Suprapubic skin (tissue), 4 donors: ENCODE measurements at regions not wholly inside any gene's neighbourhood (a gene's known extent, or its start where the extent isn't known, plus 50 kb on each side); places are given as distances from the start of the nearest gene placed in this dataset.

ENCODE experiments used
- DNase-seq, 2 donors: peaks; one replicate each; pipeline ENCODE4 v3.0.0-alpha.2; 2019; ENCODE audit warnings: low spot score in 2 of 2
- H3K27ac ChIP-seq: fragments of 200-600 bp; sonication (generic); one replicate; pipeline ENCODE4 v1.5.1; 2019
- H3K27me3 ChIP-seq: fragments of 200-600 bp; sonication (generic); one replicate; pipeline ENCODE4 v1.5.1; 2019
- H3K36me3 ChIP-seq: fragments of 200-600 bp; sonication (generic); one replicate; pipeline ENCODE4 v1.5.1; 2019
- H3K4me1 ChIP-seq: fragments of 200-600 bp; sonication (generic); one replicate; pipeline ENCODE4 v1.5.1; 2019
- H3K4me3 ChIP-seq: fragments of 200-600 bp; sonication (generic); one replicate; pipeline ENCODE4 v1.5.1; 2019; ENCODE audit warnings: mild to moderate bottlenecking
- H3K9me3 ChIP-seq: fragments of 200-600 bp; sonication (generic); one replicate; pipeline ENCODE4 v1.5.1; 2019
- CTCF ChIP-seq, 2 donors: fragments of 200-600 bp in 1 of 2; fragments of 450-650 bp in 1 of 2; sonication (generic) in 1 of 2; IDR thresholded peaks; one replicate each; pipeline ENCODE4 v1.5.1; 2016 to 2019; ENCODE audit warnings: antibody characterized with exemption in 2 of 2, mild to moderate bottlenecking in 1 of 2, moderate library complexity in 1 of 2
- EP300 ChIP-seq: sonication (generic); formaldehyde crosslinking; IDR thresholded peaks from one replicate; pipeline ENCODE4 v1.6.1; 2017; ENCODE audit warnings: antibody characterized with exemption
- POLR2A ChIP-seq, 2 donors: fragments of 450-650 bp; IDR thresholded peaks; one replicate each; pipeline ENCODE4 v1.6.1; 2017; ENCODE audit warnings: antibody characterized with exemption in 2 of 2, mild to moderate bottlenecking in 2 of 2, moderate library complexity in 2 of 2
- POLR2AphosphoS5 ChIP-seq, 3 donors: sonication (generic); formaldehyde crosslinking; IDR thresholded peaks; one replicate each; pipeline ENCODE4 v1.6.1; 2017; ENCODE audit warnings: antibody characterized with exemption in 3 of 3
- WGBS: methylation state at CpG from one replicate; pipeline ENCODE4 v1.1.5; 2018; 5-methylcytosine and 5-hydroxymethylcytosine counted together

- DNase-seq, result no peak
- TF ChIP-seq POLR2AphosphoS5 (IDR thresholded peaks at IDR 0.05) (no peak), POLR2A (IDR thresholded peaks at IDR 0.05) (no peak), CTCF (IDR thresholded peaks at IDR 0.05) (no peak), EP300 (no peak)
- Histone ChIP-seq H3K4me3 (no peak overlapping the region), H3K27ac (no peak overlapping the region), H3K27me3 (no peaks in the 10 kb centered on the region), H3K36me3 (no peaks in the 10 kb centered on the region), H3K9me3 (no peaks in the 10 kb centered on the region), H3K4me1 (no peaks in the 10 kb centered on the region)
Observed at GRCh38 chr13:69288026-69288425, 819.6 kb upstream of the ATXN8OS start.

GRCh38 chr13:69287050-69287698 lies 820.5 kb upstream of the ATXN8OS start:
- Histone ChIP-seq H3K9me3 (no peaks in the 10 kb centered on the region), H3K27me3 (no peaks in the 10 kb centered on the region), H3K4me1 (no peaks in the 10 kb centered on the region), H3K36me3 (no peaks in the 10 kb centered on the region), H3K4me3 (no peak overlapping the region), H3K27ac (no peak overlapping the region)
- 88% methylated on average over 8 of the region's 8 CpGs for WGBS
- no peak for DNase-seq
- no peak for TF ChIP-seq CTCF (IDR thresholded peaks at IDR 0.05)
- TF ChIP-seq POLR2AphosphoS5 (IDR thresholded peaks at IDR 0.05), result no peak
- TF ChIP-seq POLR2A (IDR thresholded peaks at IDR 0.05), result no peak
- no peak for TF ChIP-seq EP300

- WGBS, result 59% methylated on average over 2 of the region's 2 CpGs
Observed at GRCh38 chr13:69283837-69284236, 823.8 kb upstream of the ATXN8OS start.

GRCh38 chr13:69283301-69283700 lies 824.3 kb upstream of the ATXN8OS start:
- H3K4me1 ChIP-seq, result no peaks in the 10 kb centered on the region

More at GRCh38 chr13:69283837-69284236, 823.8 kb upstream of the ATXN8OS start:
- no peak overlapping the region for H3K27ac ChIP-seq
- TF ChIP-seq EP300, result no peak
- no peak for TF ChIP-seq POLR2AphosphoS5 (IDR thresholded peaks at IDR 0.05)
- no peak for TF ChIP-seq POLR2A (IDR thresholded peaks at IDR 0.05)
- TF ChIP-seq CTCF (IDR thresholded peaks at IDR 0.05), result no peak
- H3K36me3 ChIP-seq, result no peaks in the 10 kb centered on the region
- H3K4me1 ChIP-seq, result no peaks in the 10 kb centered on the region
- H3K9me3 ChIP-seq, result no peaks in the 10 kb centered on the region
- no peak overlapping the region for H3K4me3 ChIP-seq
- H3K27me3 ChIP-seq, result no peaks in the 10 kb centered on the region
- no peak for DNase-seq

GRCh38 chr13:69280399-69280798 lies 827.2 kb upstream of the ATXN8OS start:
- TF ChIP-seq EP300, result no peak
- TF ChIP-seq CTCF (IDR thresholded peaks at IDR 0.05), result no peak
- no peak for TF ChIP-seq POLR2AphosphoS5 (IDR thresholded peaks at IDR 0.05)
- no peak for TF ChIP-seq POLR2A (IDR thresholded peaks at IDR 0.05)
- Histone ChIP-seq H3K9me3 (peaks cover 3% of the 10 kb centered on the region), H3K4me3 (no peak overlapping the region), H3K36me3 (no peaks in the 10 kb centered on the region), H3K4me1 (no peaks in the 10 kb centered on the region), H3K27me3 (no peaks in the 10 kb centered on the region), H3K27ac (no peak overlapping the region)
- 81% methylated on average over 4 of the region's 4 CpGs for WGBS
- no peak for DNase-seq

More at GRCh38 chr13:69283301-69283700, 824.3 kb upstream of the ATXN8OS start:
- 63% methylated on average over 1 of the region's 1 CpG for WGBS
- Histone ChIP-seq H3K27ac (no peak overlapping the region), H3K9me3 (no peaks in the 10 kb centered on the region), H3K36me3 (no peaks in the 10 kb centered on the region), H3K4me3 (no peak overlapping the region), H3K27me3 (no peaks in the 10 kb centered on the region)
- DNase-seq, result no peak
- no peak for TF ChIP-seq POLR2AphosphoS5 (IDR thresholded peaks at IDR 0.05)
- no peak for TF ChIP-seq CTCF (IDR thresholded peaks at IDR 0.05)
- no peak for TF ChIP-seq POLR2A (IDR thresholded peaks at IDR 0.05)
- no peak for TF ChIP-seq EP300
